H1 (cell line): ENCODE measurements at regions not wholly inside any gene's neighbourhood (a gene's known extent, or its start where the extent isn't known, plus 50 kb on each side); places are given as distances from the start of the nearest gene placed in this dataset.

Source experiments
- CTCF ChIA-PET: fragments of 300-600 bp; sonication (Branson Sonifier 250); formaldehyde crosslinking; loops from one replicate; lab custom pipeline; 2021; ENCODE audit not compliant: partially characterized antibody; lab: Charles Lee
- POLR2A ChIA-PET: fragments of 300-600 bp; sonication (Branson Sonifier 250); formaldehyde crosslinking; loops from one replicate; lab custom pipeline; 2021; ENCODE audit warnings: inconsistent platforms; ENCODE audit not compliant: partially characterized antibody; lab: Charles Lee
- DNase-seq, 2 experiments: peaks; one replicate each; pipeline versions ENCODE4 v3.0.0 to v3.0.0-alpha.2; 2010 to 2022; ENCODE audit warnings: low spot score in 2 of 2, low read depth in 1 of 2, mixed read lengths in 1 of 2
- FAIRE-seq: peaks from 2 replicates; lab custom pipeline; 2011; peaks lifted over from hg19 to GRCh38; lab: Jason Lieb, UNC
- H2AFZ ChIP-seq: 2 replicates; pipeline ENCODE4 v1.8.1; 2012; ENCODE audit warnings: low read length, inconsistent platforms
- H2AK5ac ChIP-seq: 2 replicates; pipeline ENCODE4 v1.6.1; 2013; ENCODE audit warnings: low read depth, low read length
- H2BK120ac ChIP-seq: replicated peaks from 2 replicates; pipeline ENCODE3; 2013; ENCODE audit warnings: low read depth, low read length, inconsistent platforms
- H2BK12ac ChIP-seq: 2 replicates; pipeline ENCODE4 v1.6.1; 2013; ENCODE audit warnings: low read depth, low read length
- H2BK15ac ChIP-seq: 2 replicates; pipeline ENCODE4 v1.6.1; 2013; ENCODE audit warnings: low read length
- H2BK20ac ChIP-seq: 2 replicates; pipeline ENCODE4 v1.6.1; 2013; ENCODE audit warnings: low read length
- H2BK5ac ChIP-seq: 2 replicates; pipeline ENCODE4 v1.6.1; 2013; ENCODE audit warnings: low read depth, low read length
- H3K14ac ChIP-seq: 2 replicates; pipeline ENCODE4 v1.6.1; 2013; ENCODE audit warnings: inconsistent platforms; ENCODE audit not compliant: insufficient read length
- H3K18ac ChIP-seq: 2 replicates; pipeline ENCODE4 v1.6.1; 2013; ENCODE audit warnings: low read length; ENCODE audit errors: extremely low read depth
- H3K23ac ChIP-seq: 2 replicates; pipeline ENCODE4 v1.6.1; 2013; ENCODE audit warnings: inconsistent platforms; ENCODE audit not compliant: insufficient read length
- H3K23me2 ChIP-seq: 2 replicates; pipeline ENCODE4 v1.6.1; 2013; ENCODE audit warnings: low read depth, low read length
- H3K27ac ChIP-seq: 2 replicates; pipeline ENCODE4 v1.6.1; 2011; ENCODE audit warnings: low read depth, low read length, inconsistent platforms
- H3K27me3 ChIP-seq, 4 experiments: replicated peaks in 1 of 4; 1 replicate in 1 of 4; 2 replicates in 3 of 4; pipeline versions ENCODE4 v1.6.1 to v1.8.1; 2011 to 2013; ENCODE audit warnings: low read length in 3 of 4, mild to moderate bottlenecking in 3 of 4, inconsistent platforms in 2 of 4, mixed read lengths in 2 of 4, moderate library complexity in 1 of 4; ENCODE audit not compliant: control insufficient read depth in 3 of 4, insufficient read depth in 3 of 4; ENCODE audit errors: extremely low read depth in 1 of 4
- H3K36me3 ChIP-seq, 4 experiments: 2 replicates each; pipeline versions ENCODE4 v1.6.1 to v1.8.1; 2011 to 2013; ENCODE audit warnings: mild to moderate bottlenecking in 4 of 4, low read length in 3 of 4, moderate library complexity in 2 of 4, control low read depth in 1 of 4, inconsistent platforms in 1 of 4; ENCODE audit not compliant: insufficient read depth in 4 of 4, control insufficient read depth in 2 of 4
- H3K4ac ChIP-seq: replicated peaks from 2 replicates; pipeline ENCODE3; 2013; ENCODE audit warnings: low read length, low read depth, mixed read lengths, inconsistent platforms; ENCODE audit not compliant: insufficient read length
- H3K4me1 ChIP-seq, 4 experiments: replicated peaks in 1 of 4; 1 replicate in 1 of 4; 2 replicates in 3 of 4; pipeline versions ENCODE4 v1.6.1 to v1.8.1; 2011 to 2013; ENCODE audit warnings: low read length in 3 of 4, inconsistent platforms in 2 of 4, mixed read lengths in 1 of 4; ENCODE audit not compliant: insufficient read depth in 4 of 4, control insufficient read depth in 3 of 4
- H3K4me2 ChIP-seq, 2 experiments: 2 replicates each; pipeline versions ENCODE4 v1.6.1 to v1.8.1; 2011 to 2013; ENCODE audit warnings: low read depth in 2 of 2, low read length in 2 of 2, control low read depth in 1 of 2, inconsistent platforms in 1 of 2, mild to moderate bottlenecking in 1 of 2; ENCODE audit not compliant: insufficient read depth in 1 of 2
- H3K4me3 ChIP-seq, 4 experiments: fragments of 200-600, 300-600 bp in 1 of 4; sonication (generic), shearing (Covaris generic), sonication (Bioruptor Twin) in 1 of 4; 2 replicates each; pipeline versions ENCODE4 v1.5.1 to v1.8.1; 2011 to 2016; ENCODE audit warnings: low read length in 4 of 4, low read depth in 3 of 4, control low read depth in 2 of 4, inconsistent platforms in 2 of 4, mild to moderate bottlenecking in 2 of 4, mixed read lengths in 1 of 4, moderate library complexity in 1 of 4; ENCODE audit not compliant: insufficient read depth in 2 of 4; ENCODE audit errors: extremely low read depth in 1 of 4
- H3K56ac ChIP-seq: replicated peaks from 2 replicates; pipeline ENCODE3; 2013; ENCODE audit warnings: low read depth, mild to moderate bottlenecking, mixed read lengths, low read length, inconsistent platforms; ENCODE audit not compliant: insufficient read length
- H3K79me1 ChIP-seq: 2 replicates; pipeline ENCODE4 v1.6.1; 2013; ENCODE audit warnings: low read depth, low read length, control low read depth
- H3K79me2 ChIP-seq, 2 experiments: 2 replicates each; pipeline versions ENCODE4 v1.6.1 to v1.8.1; 2012 to 2013; ENCODE audit warnings: low read length in 2 of 2, mild to moderate bottlenecking in 2 of 2, inconsistent platforms in 1 of 2; ENCODE audit not compliant: insufficient read depth in 2 of 2, control insufficient read depth in 1 of 2
- H3K9ac ChIP-seq, 4 experiments: replicated peaks in 1 of 4; 1 replicate in 1 of 4; 2 replicates in 3 of 4; pipeline versions ENCODE4 v1.6.1 to v1.8.1; 2011 to 2013; ENCODE audit warnings: low read depth in 3 of 4, low read length in 3 of 4, control low read depth in 2 of 4, mild to moderate bottlenecking in 2 of 4, moderate library complexity in 2 of 4, inconsistent platforms in 1 of 4; ENCODE audit errors: extremely low read depth in 1 of 4
- H3K9me3 ChIP-seq, 2 experiments: 2 replicates each; pipeline versions ENCODE4 v1.6.1 to v1.8.1; 2012 to 2013; ENCODE audit warnings: mild to moderate bottlenecking in 2 of 2, moderate library complexity in 2 of 2, control low read depth in 1 of 2, inconsistent platforms in 1 of 2, low read depth in 1 of 2, low read length in 1 of 2, mixed read lengths in 1 of 2; ENCODE audit not compliant: insufficient read depth in 2 of 2
- H4K20me1 ChIP-seq, 2 experiments: replicated peaks in 1 of 2; 2 replicates each; pipeline versions ENCODE3 to v1.8.1; 2011 to 2013; ENCODE audit warnings: inconsistent platforms in 2 of 2, low read length in 2 of 2, mild to moderate bottlenecking in 1 of 2; ENCODE audit not compliant: insufficient read depth in 2 of 2, control insufficient read depth in 1 of 2
- H4K5ac ChIP-seq: 2 replicates; pipeline ENCODE4 v1.6.1; 2013; ENCODE audit warnings: low read length, low read depth, mixed read lengths, inconsistent platforms; ENCODE audit not compliant: insufficient read length
- H4K8ac ChIP-seq: 2 replicates; pipeline ENCODE4 v1.8.0; 2013; ENCODE audit warnings: mild to moderate bottlenecking, moderate library complexity, low read length, inconsistent platforms; ENCODE audit not compliant: insufficient read depth; ENCODE audit errors: extremely low read depth
- H4K91ac ChIP-seq: replicated peaks from 2 replicates; pipeline ENCODE3; 2013; ENCODE audit warnings: low read length, mixed read lengths, inconsistent platforms; ENCODE audit not compliant: insufficient read length
- RNF2 ChIP-seq: fragments of 200-900, 300-1000 bp; sonication (generic); IDR thresholded peaks from 2 replicates; pipeline ENCODE4 v1.7.1; 2016; ENCODE audit warnings: borderline replicate concordance, low read depth, mild to moderate bottlenecking, antibody characterized with exemption, low read length; ENCODE audit not compliant: poor library complexity, severe bottlenecking; ENCODE audit errors: missing control alignments
- WGBS, 2 experiments: shearing (Covaris generic) in 1 of 2; methylation state at CpG; one replicate each; pipeline versions ENCODE4 v1.1.6 to v1.1.7; 2013 to 2015; ENCODE audit warnings: low lambda C conversion rate in 2 of 2, mixed read lengths in 2 of 2, inconsistent platforms in 1 of 2, low coverage in 1 of 2, missing lambda C conversion rate in 1 of 2; ENCODE audit not compliant: insufficient replicate concordance in 2 of 2, insufficient coverage in 1 of 2, insufficient read length in 1 of 2; ENCODE audit errors: extremely low coverage in 1 of 2, missing lambda C conversion rate in 1 of 2; 5-methylcytosine and 5-hydroxymethylcytosine counted together

- H3K27me3 ChIP-seq: no peaks in the 10 kb centered on the region
- no peak overlapping the region for H2BK15ac ChIP-seq
- no peak overlapping the region for H2BK5ac ChIP-seq
- no peak overlapping the region for H2BK20ac ChIP-seq
- no peaks in the 10 kb centered on the region for H3K9me3 ChIP-seq
- no peak overlapping the region for H3K4ac ChIP-seq
- POLR2A ChIA-PET: no interaction called here
- H3K36me3 ChIP-seq: no peaks in the 10 kb centered on the region
- FAIRE-seq (no peak), DNase-seq (no peak)
- H2BK12ac ChIP-seq: no peak overlapping the region
- no peak overlapping the region for H4K5ac ChIP-seq
- no peak overlapping the region for H3K4me2 ChIP-seq
- H4K91ac ChIP-seq: no peak overlapping the region
- H3K23ac ChIP-seq: no peak overlapping the region
- no peak overlapping the region for H2AFZ ChIP-seq
- CTCF ChIA-PET: interaction anchor here (0.6 to 1.7 kb wide), 16 partner anchors 7 to 952 kb away, joined by 3 to 13 read pairs (median 3); no protein-coding TSS in a partner anchor
- no peak overlapping the region for H3K14ac ChIP-seq
- H4K20me1 ChIP-seq: no peaks in the 10 kb centered on the region
- no peaks in the 10 kb centered on the region for H3K23me2 ChIP-seq
- H4K8ac ChIP-seq: no peak overlapping the region
- H3K9ac ChIP-seq: no peak overlapping the region
- no peak overlapping the region for H2BK120ac ChIP-seq
- no peak overlapping the region for H3K18ac ChIP-seq
- H3K56ac ChIP-seq: no peak overlapping the region
- H3K79me2 ChIP-seq: no peaks in the 10 kb centered on the region
- no peak overlapping the region for H2AK5ac ChIP-seq
- WGBS, 2 experiments: 93% methylated on average over 2 of the region's 2 CpGs; no CpG with 5 or more reads in 1 of the 2 experiments
- no peak overlapping the region for H3K4me3 ChIP-seq
- no peak overlapping the region for H3K27ac ChIP-seq
- no peaks in the 10 kb centered on the region for H3K4me1 ChIP-seq
- no peaks in the 10 kb centered on the region for H3K79me1 ChIP-seq
- TF ChIP-seq RNF2: no peak
Measured at GRCh38 chr21:27803571-27803970, 836.7 kb upstream of the ADAMTS5 start.
